MM.1S (cell line): ENCODE measurements at regions not wholly inside any gene's neighbourhood (a gene's known extent, or its start where the extent isn't known, plus 50 kb on each side); places are given as distances from the start of the nearest gene placed in this dataset.

Experiments used
- DNase-seq: peaks from one replicate; pipeline ENCODE4 v3.0.0-alpha.2; 2015
- H2AFZ ChIP-seq: fragments of 300-600 bp; sonication (generic); 2 replicates; pipeline ENCODE4 v1.6.0; 2016; ENCODE audit warnings: antibody characterized with exemption, low read length
- H3F3A ChIP-seq: fragments of 300-600 bp; sonication (generic); 2 replicates; pipeline ENCODE4 v1.6.1; 2016; ENCODE audit warnings: mild to moderate bottlenecking, antibody characterized with exemption, low read length, moderate library complexity, mixed read lengths; ENCODE audit not compliant: insufficient read depth
- H3K27ac ChIP-seq: fragments of 300-600 bp; sonication (generic); 2 replicates; pipeline ENCODE4 v1.5.1; 2016; ENCODE audit warnings: mild to moderate bottlenecking, low read length
- H3K27me3 ChIP-seq: fragments of 300-600 bp; sonication (generic); replicated peaks from 2 replicates; pipeline ENCODE4 v1.6.0; 2016; ENCODE audit warnings: low read length; ENCODE audit not compliant: insufficient read depth
- H3K36me3 ChIP-seq: fragments of 300-600 bp; sonication (generic); replicated peaks from 2 replicates; pipeline ENCODE4 v1.6.1; 2016; ENCODE audit warnings: mild to moderate bottlenecking, low read length, mixed read lengths; ENCODE audit not compliant: insufficient read depth
- H3K4me1 ChIP-seq: fragments of 300-600 bp; sonication (generic); 2 replicates; pipeline ENCODE4 v1.6.1; 2016; ENCODE audit warnings: low read length, mixed read lengths
- H3K4me2 ChIP-seq: fragments of 300-600 bp; sonication (generic); 2 replicates; pipeline ENCODE4 v1.6.0; 2016; ENCODE audit warnings: low read depth, low read length
- H3K4me3 ChIP-seq: fragments of 300-600 bp; sonication (generic); 2 replicates; pipeline ENCODE4 v1.5.1; 2016; ENCODE audit warnings: low read length, mixed read lengths
- H3K79me2 ChIP-seq: fragments of 300-600 bp; sonication (generic); 2 replicates; pipeline ENCODE4 v1.6.1; 2016; ENCODE audit warnings: mixed run types, low read length, mixed read lengths
- H3K9ac ChIP-seq: fragments of 300-600 bp; sonication (generic); 2 replicates; pipeline ENCODE4 v1.6.1; 2016; ENCODE audit warnings: low read length, mixed read lengths
- H3K9me2 ChIP-seq: fragments of 300-600 bp; sonication (generic); replicated peaks from 2 replicates; pipeline ENCODE4 v1.6.1; 2016; ENCODE audit warnings: mild to moderate bottlenecking, low read length, mixed read lengths; ENCODE audit not compliant: insufficient read depth
- H3K9me3 ChIP-seq: fragments of 300-600 bp; sonication (generic); replicated peaks from 2 replicates; pipeline ENCODE4 v1.6.1; 2016; ENCODE audit warnings: mild to moderate bottlenecking, low read length, mixed read lengths; ENCODE audit not compliant: insufficient read depth
- H4K20me1 ChIP-seq: fragments of 300-600 bp; sonication (generic); 2 replicates; pipeline ENCODE4 v1.6.1; 2016; ENCODE audit warnings: mild to moderate bottlenecking, low read length, moderate library complexity, mixed read lengths; ENCODE audit not compliant: insufficient read depth
- EZH2 ChIP-seq: fragments of 300-600 bp; sonication (generic); optimal IDR thresholded peaks from 2 replicates; pipeline ENCODE3; 2017; ENCODE audit warnings: low read depth, mild to moderate bottlenecking, antibody characterized with exemption, low read length, mixed read lengths
- EZH2phosphoT487 ChIP-seq: fragments of 300-600 bp; sonication (generic); IDR thresholded peaks from 2 replicates; pipeline ENCODE4 v1.6.1; 2018; ENCODE audit warnings: antibody characterized with exemption, low read length
- TF ChIP-seq, protein P1 (sequence below): fragments of 300-600 bp; sonication (generic); IDR thresholded peaks from 2 replicates; pipeline ENCODE4 v1.5.1; 2016; ENCODE audit warnings: antibody characterized with exemption, low read length, mixed read lengths

DNA sequence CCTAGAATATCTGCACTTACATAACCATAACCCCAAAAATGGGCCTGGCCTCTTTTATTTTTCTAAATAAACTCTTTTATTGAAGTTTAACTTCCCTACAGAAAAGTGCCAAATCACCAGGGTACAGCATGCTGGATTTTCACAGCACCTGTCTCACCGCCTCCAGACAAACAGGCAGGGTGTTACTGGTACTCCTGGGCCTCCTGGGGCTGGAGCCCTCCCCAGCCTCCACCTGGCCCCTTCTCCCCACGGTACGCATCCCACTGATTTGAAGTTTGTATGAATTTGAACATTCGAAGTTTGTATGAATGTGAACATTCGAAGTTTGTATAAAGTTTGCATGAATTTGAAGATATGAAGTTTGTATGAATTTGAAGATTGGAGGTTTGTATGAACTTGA is 232.1 kb downstream of the NDUFA10 start:
- H3K9me2 ChIP-seq = no peaks in the 10 kb centered on the region
- H3K4me1 ChIP-seq = no peaks in the 10 kb centered on the region
- H3K9me3 ChIP-seq = no peaks in the 10 kb centered on the region
- no peak overlapping the region for H3K4me3 ChIP-seq
- H2AFZ ChIP-seq = no peak overlapping the region
- H3K27ac ChIP-seq = no peak overlapping the region
- no peaks in the 10 kb centered on the region for H3K36me3 ChIP-seq
- H3K9ac ChIP-seq = no peak overlapping the region
- no peaks in the 10 kb centered on the region for H3K27me3 ChIP-seq
- DNase-seq = no peak
- no peaks in the 10 kb centered on the region for H3F3A ChIP-seq
- no peak overlapping the region for H3K4me2 ChIP-seq
- TF ChIP-seq EZH2 (no peak), EZH2phosphoT487 (no peak)
- TF ChIP-seq, protein P1, sequence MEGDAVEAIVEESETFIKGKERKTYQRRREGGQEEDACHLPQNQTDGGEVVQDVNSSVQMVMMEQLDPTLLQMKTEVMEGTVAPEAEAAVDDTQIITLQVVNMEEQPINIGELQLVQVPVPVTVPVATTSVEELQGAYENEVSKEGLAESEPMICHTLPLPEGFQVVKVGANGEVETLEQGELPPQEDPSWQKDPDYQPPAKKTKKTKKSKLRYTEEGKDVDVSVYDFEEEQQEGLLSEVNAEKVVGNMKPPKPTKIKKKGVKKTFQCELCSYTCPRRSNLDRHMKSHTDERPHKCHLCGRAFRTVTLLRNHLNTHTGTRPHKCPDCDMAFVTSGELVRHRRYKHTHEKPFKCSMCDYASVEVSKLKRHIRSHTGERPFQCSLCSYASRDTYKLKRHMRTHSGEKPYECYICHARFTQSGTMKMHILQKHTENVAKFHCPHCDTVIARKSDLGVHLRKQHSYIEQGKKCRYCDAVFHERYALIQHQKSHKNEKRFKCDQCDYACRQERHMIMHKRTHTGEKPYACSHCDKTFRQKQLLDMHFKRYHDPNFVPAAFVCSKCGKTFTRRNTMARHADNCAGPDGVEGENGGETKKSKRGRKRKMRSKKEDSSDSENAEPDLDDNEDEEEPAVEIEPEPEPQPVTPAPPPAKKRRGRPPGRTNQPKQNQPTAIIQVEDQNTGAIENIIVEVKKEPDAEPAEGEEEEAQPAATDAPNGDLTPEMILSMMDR = no peak
- no peaks in the 10 kb centered on the region for H4K20me1 ChIP-seq
- no peaks in the 10 kb centered on the region for H3K79me2 ChIP-seq

DNA sequence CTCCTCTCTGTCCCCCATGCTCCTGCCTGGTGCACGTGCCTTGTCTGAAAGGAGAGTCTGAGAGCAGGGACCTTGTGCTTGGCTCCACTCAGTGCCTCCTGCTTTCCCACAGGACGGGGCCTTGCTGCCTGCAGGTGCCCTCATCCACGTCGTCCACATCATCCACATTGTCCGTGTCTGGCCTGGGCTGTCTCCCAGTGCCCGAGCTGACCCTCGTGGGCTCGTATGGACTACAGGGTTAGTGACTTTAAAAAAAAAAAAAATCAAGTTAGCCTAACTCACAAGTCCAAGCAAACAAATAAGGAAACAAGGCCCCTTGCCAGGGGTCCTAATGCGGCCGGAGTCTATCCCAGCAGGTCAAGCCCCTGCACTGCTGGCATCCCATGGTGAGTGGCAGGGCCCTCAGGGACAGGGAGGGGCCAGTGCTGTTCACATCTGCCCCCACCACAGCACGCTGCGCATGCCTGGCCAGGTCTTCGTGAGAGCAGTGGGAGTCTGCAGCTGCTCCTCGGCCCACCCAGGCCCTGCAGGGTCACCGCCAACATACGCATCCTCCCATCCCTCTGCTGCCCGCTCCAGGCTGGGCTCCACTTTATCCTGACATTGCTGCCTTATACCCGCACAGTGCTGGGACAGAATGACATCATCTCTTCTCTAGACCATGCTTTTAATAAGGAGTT is 232.6 kb downstream of the NDUFA10 start:
- H3K4me3 ChIP-seq = no peak overlapping the region
- no peaks in the 10 kb centered on the region for H3K36me3 ChIP-seq
- no peaks in the 10 kb centered on the region for H3K9me2 ChIP-seq
- H3K27ac ChIP-seq = no peak overlapping the region
- no peak overlapping the region for H3K9ac ChIP-seq
- H3K27me3 ChIP-seq = no peaks in the 10 kb centered on the region
- TF ChIP-seq, protein P1 = no peak
- TF ChIP-seq EZH2 (no peak), EZH2phosphoT487 (no peak)
- H4K20me1 ChIP-seq = no peaks in the 10 kb centered on the region
- no peaks in the 10 kb centered on the region for H3K9me3 ChIP-seq
- DNase-seq = no peak
- no peak overlapping the region for H3K4me2 ChIP-seq
- no peaks in the 10 kb centered on the region for H3K79me2 ChIP-seq
- no peak overlapping the region for H2AFZ ChIP-seq
- no peaks in the 10 kb centered on the region for H3K4me1 ChIP-seq
- no peaks in the 10 kb centered on the region for H3F3A ChIP-seq

DNA sequence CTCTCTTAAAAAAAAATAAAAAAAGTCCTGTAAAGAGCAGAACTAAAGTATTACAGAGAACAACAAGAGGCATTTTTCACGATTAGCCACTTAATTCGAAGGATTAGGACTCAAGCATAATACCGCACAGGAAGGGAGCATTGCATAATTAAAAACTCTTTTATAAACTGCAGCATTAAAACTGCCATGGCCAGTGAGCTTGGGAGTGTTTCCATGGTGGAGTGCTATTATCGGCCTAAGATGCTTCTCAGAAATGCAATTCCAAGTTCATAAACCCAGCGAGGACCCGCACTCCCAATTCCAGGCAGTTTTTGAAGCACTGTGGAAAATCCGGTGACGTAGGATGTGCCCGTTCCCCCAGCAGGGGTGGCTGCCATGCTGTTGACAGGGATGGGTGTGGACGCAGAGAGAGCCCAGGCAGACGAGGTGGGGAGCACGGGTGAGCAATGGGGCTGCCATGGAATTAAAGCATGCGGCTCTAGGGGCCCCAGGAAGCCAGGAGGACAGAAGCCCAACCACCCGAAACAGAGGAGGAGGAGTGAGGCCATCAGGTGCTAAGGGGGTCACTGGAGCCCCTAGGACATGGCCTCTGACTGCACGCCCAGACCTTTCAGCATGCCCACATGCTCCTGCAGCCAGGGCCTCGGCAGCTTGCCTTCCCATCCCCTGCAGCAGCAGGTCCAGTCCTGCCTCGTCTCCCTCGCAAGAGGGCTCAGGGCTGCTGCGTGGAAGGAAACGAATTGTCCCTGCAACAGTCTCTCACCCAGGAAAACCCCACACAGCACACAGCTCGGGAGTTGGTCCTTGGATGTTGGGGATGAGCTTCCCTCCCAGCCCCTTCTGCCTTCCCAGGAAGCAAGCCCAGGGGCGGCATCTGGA is 233.4 kb downstream of the NDUFA10 start:
- H3K27me3 ChIP-seq = no peaks in the 10 kb centered on the region
- H3K4me1 ChIP-seq = no peaks in the 10 kb centered on the region
- no peak overlapping the region for H2AFZ ChIP-seq
- no peaks in the 10 kb centered on the region for H3F3A ChIP-seq
- H3K4me3 ChIP-seq = no peak overlapping the region
- no peaks in the 10 kb centered on the region for H4K20me1 ChIP-seq
- H3K27ac ChIP-seq = no peak overlapping the region
- DNase-seq = no peak
- no peaks in the 10 kb centered on the region for H3K79me2 ChIP-seq
- H3K9me2 ChIP-seq = no peaks in the 10 kb centered on the region
- TF ChIP-seq EZH2 = no peak
- TF ChIP-seq EZH2phosphoT487 = no peak
- TF ChIP-seq, protein P1 = no peak
- no peaks in the 10 kb centered on the region for H3K9me3 ChIP-seq
- H3K36me3 ChIP-seq = no peaks in the 10 kb centered on the region
- no peak overlapping the region for H3K4me2 ChIP-seq
- H3K9ac ChIP-seq = no peak overlapping the region
